ENCODE measurements at regions not wholly inside any gene's neighbourhood (a gene's known extent, or its start where the extent isn't known, plus 50 kb on each side); places are given as distances from the start of the nearest gene placed in this dataset.
"Not testable (repeated sequence)": the region's sequence is repeated elsewhere in the genome, so short reads cannot be mapped to it uniquely, and the experiment has no call there.

DNA sequence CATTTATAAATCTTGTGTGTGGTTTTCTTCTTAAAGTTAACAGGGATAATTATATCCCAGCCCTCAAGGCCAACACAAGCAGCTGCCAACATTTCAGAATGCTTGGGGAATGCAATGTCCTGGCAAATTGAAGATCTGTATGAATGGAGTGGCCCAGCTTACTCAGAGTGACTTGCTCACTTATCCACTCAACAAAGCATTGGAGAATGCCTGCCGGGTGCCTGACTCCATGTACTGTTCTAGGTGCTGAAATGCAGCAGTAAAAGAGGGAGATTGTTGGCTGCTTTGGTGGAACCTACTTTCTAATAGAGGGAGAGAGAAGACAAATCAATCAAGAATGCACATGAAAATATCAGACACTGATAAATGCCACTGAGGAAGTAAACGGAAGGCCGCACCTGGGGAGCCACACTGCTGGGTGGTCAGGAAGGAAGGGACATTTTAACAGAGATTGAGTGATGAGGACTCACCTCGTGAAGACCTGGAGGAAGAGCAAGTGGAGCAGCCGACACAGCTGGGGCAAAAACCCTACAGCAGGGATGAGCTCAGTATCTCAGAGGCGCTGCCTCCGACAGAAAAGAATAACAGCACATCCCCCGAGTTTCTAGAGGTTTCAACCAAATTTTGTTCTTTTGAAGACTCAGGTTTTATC lies 61.2 kb upstream of the VASH1 start:
- TF ChIP-seq, protein P1, sequence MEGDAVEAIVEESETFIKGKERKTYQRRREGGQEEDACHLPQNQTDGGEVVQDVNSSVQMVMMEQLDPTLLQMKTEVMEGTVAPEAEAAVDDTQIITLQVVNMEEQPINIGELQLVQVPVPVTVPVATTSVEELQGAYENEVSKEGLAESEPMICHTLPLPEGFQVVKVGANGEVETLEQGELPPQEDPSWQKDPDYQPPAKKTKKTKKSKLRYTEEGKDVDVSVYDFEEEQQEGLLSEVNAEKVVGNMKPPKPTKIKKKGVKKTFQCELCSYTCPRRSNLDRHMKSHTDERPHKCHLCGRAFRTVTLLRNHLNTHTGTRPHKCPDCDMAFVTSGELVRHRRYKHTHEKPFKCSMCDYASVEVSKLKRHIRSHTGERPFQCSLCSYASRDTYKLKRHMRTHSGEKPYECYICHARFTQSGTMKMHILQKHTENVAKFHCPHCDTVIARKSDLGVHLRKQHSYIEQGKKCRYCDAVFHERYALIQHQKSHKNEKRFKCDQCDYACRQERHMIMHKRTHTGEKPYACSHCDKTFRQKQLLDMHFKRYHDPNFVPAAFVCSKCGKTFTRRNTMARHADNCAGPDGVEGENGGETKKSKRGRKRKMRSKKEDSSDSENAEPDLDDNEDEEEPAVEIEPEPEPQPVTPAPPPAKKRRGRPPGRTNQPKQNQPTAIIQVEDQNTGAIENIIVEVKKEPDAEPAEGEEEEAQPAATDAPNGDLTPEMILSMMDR (IDR thresholded peaks at IDR 0.05; ENCODE audit: low read depth, low read length, missing control alignments) = no peak
- no peak for DNase-seq (ENCODE audit: extremely low read depth, low read depth)
- no peak overlapping the region for H3K4me3 ChIP-seq (replicated peaks; ENCODE audit: low read depth, low read length)

DNA sequence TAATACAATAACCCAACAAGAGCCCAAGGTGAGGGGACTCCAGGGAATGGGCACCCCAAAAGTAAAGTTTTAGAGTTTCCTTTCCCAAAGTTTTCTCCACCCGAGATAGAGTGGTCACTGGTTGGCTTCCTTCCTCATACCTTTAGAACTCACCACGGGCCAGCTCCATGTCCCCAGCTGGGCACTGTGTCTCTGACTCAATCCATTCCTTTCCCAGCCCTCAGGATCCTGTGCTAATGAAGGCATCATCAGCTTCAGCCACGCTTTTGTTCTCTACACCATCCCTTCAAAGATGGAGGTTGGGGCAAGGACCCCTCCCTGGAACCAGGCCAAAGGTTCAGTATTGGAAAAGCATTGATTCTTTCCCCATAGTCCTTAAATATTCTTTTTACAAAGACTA lies 59.8 kb upstream of the VASH1 start:
- no peak overlapping the region for H3K4me3 ChIP-seq (replicated peaks; ENCODE audit: low read depth, low read length)
- DNase-seq (ENCODE audit: extremely low read depth, low read depth) = no peak
- TF ChIP-seq, protein P1 (IDR thresholded peaks at IDR 0.05; ENCODE audit: low read depth, low read length, missing control alignments) = no peak

DNA sequence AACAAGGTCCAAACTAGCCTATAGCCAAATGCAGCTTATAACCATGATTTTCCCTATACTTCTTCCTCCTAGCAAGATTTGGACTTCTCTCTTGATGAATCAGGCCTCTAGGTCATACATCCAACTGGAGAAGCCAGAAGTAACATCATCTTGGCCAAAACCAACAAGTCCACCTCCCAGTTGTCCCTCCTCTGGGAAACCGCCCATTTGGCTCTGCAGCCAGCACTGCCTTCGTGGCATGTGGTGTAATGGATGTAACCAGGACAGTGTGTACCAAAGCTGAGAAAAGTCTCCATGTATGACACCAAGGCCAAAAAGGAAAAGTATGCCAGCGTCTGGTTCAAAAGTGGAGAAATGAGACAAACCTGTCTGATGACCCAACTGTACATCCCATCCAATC lies 59.3 kb upstream of the VASH1 start:
- H3K4me3 ChIP-seq (replicated peaks; ENCODE audit: low read depth, low read length) = no peak overlapping the region
- DNase-seq (ENCODE audit: extremely low read depth, low read depth) = no peak
- TF ChIP-seq, protein P1 (IDR thresholded peaks at IDR 0.05; ENCODE audit: low read depth, low read length, missing control alignments) = no peak

DNA sequence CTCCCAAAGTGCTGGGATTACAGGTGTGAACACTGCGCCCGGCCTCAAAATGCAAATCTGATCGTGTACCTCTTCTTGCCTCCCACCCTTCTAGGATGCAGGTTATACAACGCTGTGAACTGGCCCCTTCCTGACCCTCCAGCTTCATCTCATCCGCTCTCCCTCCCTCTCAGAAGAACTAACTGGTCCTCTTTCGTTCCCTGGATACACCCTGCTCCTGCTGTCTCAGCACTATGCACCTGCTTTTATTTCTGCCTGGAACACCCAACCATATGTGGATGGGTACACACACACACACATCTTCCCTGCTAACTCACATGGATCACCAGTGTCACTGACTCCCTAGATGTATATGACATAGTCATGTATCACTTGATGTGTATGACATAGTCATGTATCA lies 56.1 kb upstream of the VASH1 start:
- TF ChIP-seq, protein P1 (IDR thresholded peaks at IDR 0.05; ENCODE audit: low read depth, low read length, missing control alignments) = no peak
- no peak overlapping the region for H3K4me3 ChIP-seq (replicated peaks; ENCODE audit: low read depth, low read length)

DNA sequence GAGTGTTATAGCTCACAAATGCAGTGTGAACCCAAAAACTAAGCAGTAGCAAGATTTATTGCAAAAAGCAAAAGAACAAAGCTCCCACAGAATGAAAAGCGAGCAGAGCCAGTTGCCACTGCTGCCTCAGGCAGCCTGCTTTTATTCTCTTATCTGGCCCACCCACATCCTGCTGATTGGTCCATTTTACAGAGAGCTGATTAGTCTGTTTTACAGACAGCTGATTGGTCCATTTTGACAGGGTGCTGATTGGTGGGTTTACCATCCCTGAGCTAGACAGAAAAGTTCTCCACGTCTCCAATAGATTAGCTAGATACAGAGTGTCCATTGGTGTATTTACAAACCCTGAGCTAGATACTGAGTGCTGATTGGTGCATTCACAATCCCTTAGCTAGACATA lies 55.1 kb upstream of the VASH1 start:
- not testable (repeated sequence) for DNase-seq (ENCODE audit: extremely low read depth, low read depth); H3K4me3 ChIP-seq (replicated peaks; ENCODE audit: low read depth, low read length)

More for the DNA sequence above, 56.1 kb upstream of the VASH1 start:
- no peak for DNase-seq (ENCODE audit: extremely low read depth, low read depth)

DNA sequence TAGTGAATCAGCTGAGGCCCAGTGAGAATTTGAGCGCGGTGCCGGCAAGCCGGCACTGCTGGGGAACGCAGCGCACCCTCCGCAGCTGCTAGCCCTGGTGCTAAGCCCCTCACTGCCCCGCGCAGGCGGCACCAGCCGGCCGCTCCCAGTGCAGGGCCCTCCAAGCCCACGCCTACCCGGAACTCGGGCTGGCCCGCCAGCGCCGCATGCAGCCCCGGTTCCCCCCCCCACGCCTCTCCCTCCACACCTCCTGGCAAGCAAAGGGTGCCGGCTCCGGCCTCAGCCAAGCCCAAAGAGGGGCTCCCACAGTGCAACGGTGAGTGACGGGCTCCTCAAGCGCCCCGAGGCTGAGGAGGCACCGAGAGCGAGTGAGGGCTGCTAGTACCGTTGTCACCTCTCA lies 54.5 kb upstream of the VASH1 start:
- TF ChIP-seq, protein P1 (IDR thresholded peaks at IDR 0.05; ENCODE audit: low read depth, low read length, missing control alignments) = no peak
- no peak overlapping the region for H3K4me3 ChIP-seq (replicated peaks; ENCODE audit: low read depth, low read length)
- DNase-seq (ENCODE audit: extremely low read depth, low read depth) = no peak

DNA sequence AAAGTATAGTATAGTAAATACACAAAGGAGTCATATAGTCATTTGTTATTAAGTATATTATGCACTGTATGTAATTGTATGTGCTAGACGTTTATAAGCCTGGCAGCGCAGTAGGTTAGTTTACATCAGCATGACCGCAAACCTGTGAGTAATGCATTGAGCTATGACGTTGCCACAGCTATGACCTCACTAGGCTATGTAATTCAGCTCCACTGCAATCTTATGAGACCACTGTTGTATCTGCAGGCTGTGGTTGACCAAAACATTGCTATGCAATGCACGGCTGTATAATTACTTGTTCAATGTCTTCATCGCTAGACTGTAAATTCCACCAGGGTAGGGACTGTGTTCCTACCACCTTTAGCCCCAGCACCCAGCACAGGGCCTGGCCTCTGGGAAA lies 53.2 kb upstream of the VASH1 start:
- no peak for DNase-seq (ENCODE audit: extremely low read depth, low read depth)
- TF ChIP-seq, protein P1 (IDR thresholded peaks at IDR 0.05; ENCODE audit: low read depth, low read length, missing control alignments) = no peak
- H3K4me3 ChIP-seq (replicated peaks; ENCODE audit: low read depth, low read length) = no peak overlapping the region

Data from HFF-Myc (cell line).